CD14-positive monocyte (primary cell): ENCODE measurements at regions not wholly inside any gene's neighbourhood (a gene's known extent, or its start where the extent isn't known, plus 50 kb on each side); places are given as distances from the start of the nearest gene placed in this dataset.

Experiments
- DNase-seq, 3 donors: peaks; one replicate each; pipeline ENCODE4 v3.0.0-alpha.2; 2011 to 2022
- H2AFZ ChIP-seq: 2 replicates; pipeline ENCODE4 v1.6.0; 2012; ENCODE audit warnings: mild to moderate bottlenecking, low read depth, low read length, inconsistent platforms; ENCODE audit not compliant: insufficient read depth, poor library complexity, severe bottlenecking
- H3K27ac ChIP-seq, 2 donors: 1 replicate in 1 of 2; 2 replicates in 1 of 2; pipeline ENCODE4 v1.5.1; 2012 to 2013; ENCODE audit warnings: low read length in 2 of 2, control low read depth in 1 of 2, inconsistent platforms in 1 of 2, low read depth in 1 of 2, mild to moderate bottlenecking in 1 of 2
- H3K27me3 ChIP-seq, 2 donors: one replicate each; pipeline versions ENCODE4 v1.6.0 to v1.6.1; 2011 to 2013; ENCODE audit warnings: low read length in 2 of 2; ENCODE audit not compliant: control insufficient read depth in 2 of 2, insufficient read depth in 2 of 2
- H3K36me3 ChIP-seq, 2 donors: replicated peaks in 1 of 2; 1 replicate in 1 of 2; 2 replicates in 1 of 2; pipeline versions ENCODE4 v1.5.1 to v1.6.1; 2012 to 2013; ENCODE audit warnings: low read length in 2 of 2, control low read depth in 1 of 2, inconsistent platforms in 1 of 2, mild to moderate bottlenecking in 1 of 2; ENCODE audit not compliant: insufficient read depth in 2 of 2, control insufficient read depth in 1 of 2
- H3K4me1 ChIP-seq, 2 donors: 1 replicate in 1 of 2; 2 replicates in 1 of 2; pipeline versions ENCODE4 v1.5.1 to v1.6.1; 2012 to 2013; ENCODE audit warnings: low read length in 2 of 2, control low read depth in 1 of 2, inconsistent platforms in 1 of 2, mild to moderate bottlenecking in 1 of 2, moderate library complexity in 1 of 2; ENCODE audit not compliant: insufficient read depth in 2 of 2, control insufficient read depth in 1 of 2
- H3K4me2 ChIP-seq: replicated peaks from 2 replicates; pipeline ENCODE3; 2012; ENCODE audit warnings: low read length, moderate library complexity, mild to moderate bottlenecking; ENCODE audit not compliant: poor library complexity, severe bottlenecking; ENCODE audit errors: extremely low read depth
- H3K4me3 ChIP-seq, 3 experiments: fragments of 200-600 bp in 1 of 3; sonication (generic) in 1 of 3; replicated peaks in 1 of 3; 1 replicate in 2 of 3; 2 replicates in 1 of 3; pipeline ENCODE4 v1.5.1; 2011 to 2013; ENCODE audit warnings: low read length in 3 of 3, mild to moderate bottlenecking in 3 of 3, control low read depth in 2 of 3, low read depth in 2 of 3, inconsistent platforms in 1 of 3, moderate library complexity in 1 of 3
- H3K79me2 ChIP-seq: 2 replicates; pipeline ENCODE4 v1.6.0; 2012; ENCODE audit warnings: mild to moderate bottlenecking, control low read depth, inconsistent platforms, low read length, moderate library complexity; ENCODE audit not compliant: insufficient read depth
- H3K9ac ChIP-seq: 2 replicates; pipeline ENCODE4 v1.6.0; 2017; ENCODE audit warnings: low read length, mild to moderate bottlenecking; ENCODE audit not compliant: insufficient read depth, poor library complexity, severe bottlenecking
- H3K9me3 ChIP-seq, 2 donors: replicated peaks in 1 of 2; 1 replicate in 1 of 2; 2 replicates in 1 of 2; pipeline versions ENCODE4 v1.5.1 to v1.6.1; 2012 to 2013; ENCODE audit warnings: low read length in 2 of 2, control low read depth in 1 of 2; ENCODE audit not compliant: control insufficient read depth in 1 of 2, insufficient read depth in 1 of 2
- H4K20me1 ChIP-seq: 2 replicates; pipeline ENCODE4 v1.6.0; 2012; ENCODE audit warnings: mild to moderate bottlenecking, low read length, control low read depth, moderate library complexity; ENCODE audit not compliant: insufficient read depth
- H3K27ac Mint-ChIP-seq, 7 donors: one replicate each; pipeline ENCODE4 v1.8.0; 2020; ENCODE audit warnings: mild to moderate bottlenecking in 7 of 7, mixed read lengths in 7 of 7, moderate library complexity in 6 of 7, inconsistent platforms in 2 of 7
- H3K27me3 Mint-ChIP-seq, 3 donors: one replicate each; pipeline ENCODE4 v1.8.0; 2021 to 2022; ENCODE audit warnings: low read depth in 3 of 3, mild to moderate bottlenecking in 3 of 3, mixed read lengths in 3 of 3, moderate library complexity in 3 of 3, inconsistent platforms in 1 of 3
- H3K36me3 Mint-ChIP-seq, 2 donors: one replicate each; pipeline ENCODE4 v1.8.0; 2020; ENCODE audit warnings: mixed read lengths in 2 of 2, inconsistent platforms in 1 of 2, mild to moderate bottlenecking in 1 of 2
- H3K4me1 Mint-ChIP-seq: one replicate; pipeline ENCODE4 v1.8.0; 2020; ENCODE audit warnings: mild to moderate bottlenecking, mixed read lengths
- H3K4me3 Mint-ChIP-seq, 2 donors: one replicate each; pipeline ENCODE4 v1.8.0; 2020; ENCODE audit warnings: mild to moderate bottlenecking in 2 of 2, mixed read lengths in 2 of 2, moderate library complexity in 1 of 2
- H3K9me3 Mint-ChIP-seq, 7 donors: one replicate each; pipeline ENCODE4 v1.8.0; 2020 to 2022; ENCODE audit warnings: mixed read lengths in 7 of 7, mild to moderate bottlenecking in 6 of 7, moderate library complexity in 6 of 7, inconsistent platforms in 2 of 7
- CTCF ChIP-seq: fragments of 200-600 bp; IDR thresholded peaks from one replicate; pipeline ENCODE4 v1.8.0; 2022; ENCODE audit warnings: antibody characterized with exemption, mild to moderate bottlenecking
- WGBS: methylation state at CpG from one replicate; pipeline ENCODE4 v1.1.5; 2013; ENCODE audit warnings: missing lambda C conversion rate; ENCODE audit not compliant: insufficient coverage; 5-methylcytosine and 5-hydroxymethylcytosine counted together
- intact Hi-C, 2 donors: fragments of 100-400 bp; cut with micrococcal nuclease; formaldehyde crosslinking; loops; one replicate each; pipeline versions ENCODE4 v1.15.0 to v1.15.1; 2023

- no peaks in the 10 kb centered on the region for H3K79me2 ChIP-seq
- DNase-seq = no peak
- H3K36me3 Mint-ChIP-seq = no peaks in the 10 kb centered on the region
- H4K20me1 ChIP-seq = no peaks in the 10 kb centered on the region
- 100% methylated on average over 1 of the region's 3 CpGs for WGBS
- no peak overlapping the region for H2AFZ ChIP-seq
- no peak overlapping the region for H3K27ac Mint-ChIP-seq
- no peak overlapping the region for H3K27ac ChIP-seq
- no peaks in the 10 kb centered on the region for H3K4me1 ChIP-seq
- no peaks in the 10 kb centered on the region for H3K36me3 ChIP-seq
- H3K4me2 ChIP-seq = no peak overlapping the region
- no peaks in the 10 kb centered on the region for H3K27me3 ChIP-seq
- H3K27me3 Mint-ChIP-seq = peaks cover 0 to 3% (median 2%) of the 10 kb centered on the region in 3 donors
- no peaks in the 10 kb centered on the region for H3K4me1 Mint-ChIP-seq
- no peak overlapping the region for H3K4me3 ChIP-seq
- intact Hi-C loops = no loop called here
- H3K4me3 Mint-ChIP-seq = no peak overlapping the region
- H3K9me3 ChIP-seq = peaks cover 3 to 17% of the 10 kb centered on the region in 2 donors
- TF ChIP-seq CTCF = no peak
- no peak overlapping the region for H3K9ac ChIP-seq
- peaks cover 0 to 19% (median 15%) of the 10 kb centered on the region in 7 donors for H3K9me3 Mint-ChIP-seq
Observed at GRCh38 chr6:4567141-4567540, 209.1 kb upstream of the CDYL start.

- intact Hi-C loops = no loop called here
- peaks cover 0 to 4% (median 2%) of the 10 kb centered on the region in 3 donors for H3K27me3 Mint-ChIP-seq
Observed at GRCh38 chr6:4565301-4566250, 210.6 kb upstream of the CDYL start.

More at GRCh38 chr6:4565301-4566250, 210.6 kb upstream of the CDYL start:
- Histone ChIP-seq H3K4me2 (no peak overlapping the region), H3K4me1 (no peaks in the 10 kb centered on the region), H3K27me3 (no peaks in the 10 kb centered on the region), H3K4me3 (no peak overlapping the region), H3K36me3 (no peaks in the 10 kb centered on the region), H3K9me3 (peaks cover 0 to 2% of the 10 kb centered on the region in 2 donors), H3K27ac (no peak overlapping the region), H3K9ac (no peak overlapping the region), H3K79me2 (no peaks in the 10 kb centered on the region), H2AFZ (no peak overlapping the region), H4K20me1 (no peaks in the 10 kb centered on the region)
- no peak for TF ChIP-seq CTCF
- H3K9me3 Mint-ChIP-seq = peaks cover 0 to 7% (median 6%) of the 10 kb centered on the region in 7 donors
- no peaks in the 10 kb centered on the region for H3K36me3 Mint-ChIP-seq
- H3K4me1 Mint-ChIP-seq = peaks cover under 1% of the 10 kb centered on the region
- DNase-seq = no peak
- H3K27ac Mint-ChIP-seq = no peak overlapping the region
- no peak overlapping the region for H3K4me3 Mint-ChIP-seq
- 94% methylated on average over 17 of the region's 17 CpGs for WGBS
